Amygdala (tissue), 56 donors: ENCODE measurements at regions not wholly inside any gene's neighbourhood (a gene's known extent, or its start where the extent isn't known, plus 50 kb on each side); places are given as distances from the start of the nearest gene placed in this dataset.

Source experiments
- DNase-seq, 56 donors: peaks; one replicate each; lab custom pipeline; 2025; lab: John Stamatoyannopoulos, UW

- DNase-seq: no peak
Observed at GRCh38 chr20:48288930-48289507, 503.7 kb upstream of the SULF2 start.

- DNase-seq: no peak
Observed at GRCh38 chr20:48287552-48288170, 502.4 kb upstream of the SULF2 start.

GRCh38 chr20:48287021-48287494, 501.8 kb upstream of the SULF2 start:
- DNase-seq: peak in 10 of 56 donors; percentile 1 to 32 (median 12)

- no peak for DNase-seq
Observed at GRCh38 chr20:48286601-48287000, 501.3 kb upstream of the SULF2 start.

- DNase-seq: no peak
Observed at GRCh38 chr20:48285656-48286055, 500.4 kb upstream of the SULF2 start.

- DNase-seq: no peak
Observed at GRCh38 chr20:48284837-48285236, 499.6 kb upstream of the SULF2 start.

GRCh38 chr20:48284315-48284714, 499.0 kb upstream of the SULF2 start:
- no peak for DNase-seq

GRCh38 chr20:48283470-48284110, 498.3 kb upstream of the SULF2 start:
- DNase-seq: peak in 54 of 56 donors; percentile 5 to 89 (median 68)

GRCh38 chr20:48282591-48283228, 497.4 kb upstream of the SULF2 start:
- peak in 2 of 56 donors; percentile 37 to 48 for DNase-seq

- no peak for DNase-seq
Observed at GRCh38 chr20:48281501-48281900, 496.2 kb upstream of the SULF2 start.

- no peak for DNase-seq
Observed at GRCh38 chr20:48278961-48279481, 493.7 kb upstream of the SULF2 start.

- no peak for DNase-seq
Observed at GRCh38 chr20:48277266-48277665, 492.0 kb upstream of the SULF2 start.

- DNase-seq: no peak
Observed at GRCh38 chr20:48276021-48276342, 490.7 kb upstream of the SULF2 start.

GRCh38 chr20:48275286-48276020, 490.2 kb upstream of the SULF2 start:
- no peak for DNase-seq

- DNase-seq: no peak
Observed at GRCh38 chr20:48273843-48274242, 488.6 kb upstream of the SULF2 start.

GRCh38 chr20:48270885-48271284, 485.6 kb upstream of the SULF2 start:
- DNase-seq: no peak

- DNase-seq: no peak
Observed at GRCh38 chr20:48267860-48268633, 482.8 kb upstream of the SULF2 start.

- DNase-seq: no peak
Observed at GRCh38 chr20:48266571-48266970, 481.3 kb upstream of the SULF2 start.

- DNase-seq: no peak
Observed at GRCh38 chr20:48265791-48266190, 480.5 kb upstream of the SULF2 start.

- DNase-seq: no peak
Observed at GRCh38 chr20:48262955-48263354, 477.7 kb upstream of the SULF2 start.
